H1 (cell line): ENCODE measurements at regions not wholly inside any gene's neighbourhood (a gene's known extent, or its start where the extent isn't known, plus 50 kb on each side); places are given as distances from the start of the nearest gene placed in this dataset.

Experiments
- CTCF ChIA-PET: fragments of 300-600 bp; sonication (Branson Sonifier 250); formaldehyde crosslinking; loops from one replicate; lab custom pipeline; 2021; ENCODE audit not compliant: partially characterized antibody; lab: Charles Lee
- POLR2A ChIA-PET: fragments of 300-600 bp; sonication (Branson Sonifier 250); formaldehyde crosslinking; loops from one replicate; lab custom pipeline; 2021; ENCODE audit warnings: inconsistent platforms; ENCODE audit not compliant: partially characterized antibody; lab: Charles Lee
- DNase-seq, 2 experiments: peaks; one replicate each; pipeline versions ENCODE4 v3.0.0 to v3.0.0-alpha.2; 2010 to 2022; ENCODE audit warnings: low spot score in 2 of 2, low read depth in 1 of 2, mixed read lengths in 1 of 2
- FAIRE-seq: peaks from 2 replicates; lab custom pipeline; 2011; peaks lifted over from hg19 to GRCh38; lab: Jason Lieb, UNC
- H2AFZ ChIP-seq: 2 replicates; pipeline ENCODE4 v1.8.1; 2012; ENCODE audit warnings: low read length, inconsistent platforms
- H2AK5ac ChIP-seq: 2 replicates; pipeline ENCODE4 v1.6.1; 2013; ENCODE audit warnings: low read depth, low read length
- H2BK120ac ChIP-seq: replicated peaks from 2 replicates; pipeline ENCODE3; 2013; ENCODE audit warnings: low read depth, low read length, inconsistent platforms
- H2BK12ac ChIP-seq: 2 replicates; pipeline ENCODE4 v1.6.1; 2013; ENCODE audit warnings: low read depth, low read length
- H2BK15ac ChIP-seq: 2 replicates; pipeline ENCODE4 v1.6.1; 2013; ENCODE audit warnings: low read length
- H2BK20ac ChIP-seq: 2 replicates; pipeline ENCODE4 v1.6.1; 2013; ENCODE audit warnings: low read length
- H2BK5ac ChIP-seq: 2 replicates; pipeline ENCODE4 v1.6.1; 2013; ENCODE audit warnings: low read depth, low read length
- H3K14ac ChIP-seq: 2 replicates; pipeline ENCODE4 v1.6.1; 2013; ENCODE audit warnings: inconsistent platforms; ENCODE audit not compliant: insufficient read length
- H3K18ac ChIP-seq: 2 replicates; pipeline ENCODE4 v1.6.1; 2013; ENCODE audit warnings: low read length; ENCODE audit errors: extremely low read depth
- H3K23ac ChIP-seq: 2 replicates; pipeline ENCODE4 v1.6.1; 2013; ENCODE audit warnings: inconsistent platforms; ENCODE audit not compliant: insufficient read length
- H3K23me2 ChIP-seq: 2 replicates; pipeline ENCODE4 v1.6.1; 2013; ENCODE audit warnings: low read depth, low read length
- H3K27ac ChIP-seq: 2 replicates; pipeline ENCODE4 v1.6.1; 2011; ENCODE audit warnings: low read depth, low read length, inconsistent platforms
- H3K27me3 ChIP-seq, 4 experiments: replicated peaks in 1 of 4; 1 replicate in 1 of 4; 2 replicates in 3 of 4; pipeline versions ENCODE4 v1.6.1 to v1.8.1; 2011 to 2013; ENCODE audit warnings: low read length in 3 of 4, mild to moderate bottlenecking in 3 of 4, inconsistent platforms in 2 of 4, mixed read lengths in 2 of 4, moderate library complexity in 1 of 4; ENCODE audit not compliant: control insufficient read depth in 3 of 4, insufficient read depth in 3 of 4; ENCODE audit errors: extremely low read depth in 1 of 4
- H3K36me3 ChIP-seq, 4 experiments: 2 replicates each; pipeline versions ENCODE4 v1.6.1 to v1.8.1; 2011 to 2013; ENCODE audit warnings: mild to moderate bottlenecking in 4 of 4, low read length in 3 of 4, moderate library complexity in 2 of 4, control low read depth in 1 of 4, inconsistent platforms in 1 of 4; ENCODE audit not compliant: insufficient read depth in 4 of 4, control insufficient read depth in 2 of 4
- H3K4ac ChIP-seq: replicated peaks from 2 replicates; pipeline ENCODE3; 2013; ENCODE audit warnings: low read length, low read depth, mixed read lengths, inconsistent platforms; ENCODE audit not compliant: insufficient read length
- H3K4me1 ChIP-seq, 4 experiments: replicated peaks in 1 of 4; 1 replicate in 1 of 4; 2 replicates in 3 of 4; pipeline versions ENCODE4 v1.6.1 to v1.8.1; 2011 to 2013; ENCODE audit warnings: low read length in 3 of 4, inconsistent platforms in 2 of 4, mixed read lengths in 1 of 4; ENCODE audit not compliant: insufficient read depth in 4 of 4, control insufficient read depth in 3 of 4
- H3K4me2 ChIP-seq, 2 experiments: 2 replicates each; pipeline versions ENCODE4 v1.6.1 to v1.8.1; 2011 to 2013; ENCODE audit warnings: low read depth in 2 of 2, low read length in 2 of 2, control low read depth in 1 of 2, inconsistent platforms in 1 of 2, mild to moderate bottlenecking in 1 of 2; ENCODE audit not compliant: insufficient read depth in 1 of 2
- H3K4me3 ChIP-seq, 4 experiments: fragments of 200-600, 300-600 bp in 1 of 4; sonication (generic), shearing (Covaris generic), sonication (Bioruptor Twin) in 1 of 4; 2 replicates each; pipeline versions ENCODE4 v1.5.1 to v1.8.1; 2011 to 2016; ENCODE audit warnings: low read length in 4 of 4, low read depth in 3 of 4, control low read depth in 2 of 4, inconsistent platforms in 2 of 4, mild to moderate bottlenecking in 2 of 4, mixed read lengths in 1 of 4, moderate library complexity in 1 of 4; ENCODE audit not compliant: insufficient read depth in 2 of 4; ENCODE audit errors: extremely low read depth in 1 of 4
- H3K56ac ChIP-seq: replicated peaks from 2 replicates; pipeline ENCODE3; 2013; ENCODE audit warnings: low read depth, mild to moderate bottlenecking, mixed read lengths, low read length, inconsistent platforms; ENCODE audit not compliant: insufficient read length
- H3K79me1 ChIP-seq: 2 replicates; pipeline ENCODE4 v1.6.1; 2013; ENCODE audit warnings: low read depth, low read length, control low read depth
- H3K79me2 ChIP-seq, 2 experiments: 2 replicates each; pipeline versions ENCODE4 v1.6.1 to v1.8.1; 2012 to 2013; ENCODE audit warnings: low read length in 2 of 2, mild to moderate bottlenecking in 2 of 2, inconsistent platforms in 1 of 2; ENCODE audit not compliant: insufficient read depth in 2 of 2, control insufficient read depth in 1 of 2
- H3K9ac ChIP-seq, 4 experiments: replicated peaks in 1 of 4; 1 replicate in 1 of 4; 2 replicates in 3 of 4; pipeline versions ENCODE4 v1.6.1 to v1.8.1; 2011 to 2013; ENCODE audit warnings: low read depth in 3 of 4, low read length in 3 of 4, control low read depth in 2 of 4, mild to moderate bottlenecking in 2 of 4, moderate library complexity in 2 of 4, inconsistent platforms in 1 of 4; ENCODE audit errors: extremely low read depth in 1 of 4
- H3K9me3 ChIP-seq, 2 experiments: 2 replicates each; pipeline versions ENCODE4 v1.6.1 to v1.8.1; 2012 to 2013; ENCODE audit warnings: mild to moderate bottlenecking in 2 of 2, moderate library complexity in 2 of 2, control low read depth in 1 of 2, inconsistent platforms in 1 of 2, low read depth in 1 of 2, low read length in 1 of 2, mixed read lengths in 1 of 2; ENCODE audit not compliant: insufficient read depth in 2 of 2
- H4K20me1 ChIP-seq, 2 experiments: replicated peaks in 1 of 2; 2 replicates each; pipeline versions ENCODE3 to v1.8.1; 2011 to 2013; ENCODE audit warnings: inconsistent platforms in 2 of 2, low read length in 2 of 2, mild to moderate bottlenecking in 1 of 2; ENCODE audit not compliant: insufficient read depth in 2 of 2, control insufficient read depth in 1 of 2
- H4K5ac ChIP-seq: 2 replicates; pipeline ENCODE4 v1.6.1; 2013; ENCODE audit warnings: low read length, low read depth, mixed read lengths, inconsistent platforms; ENCODE audit not compliant: insufficient read length
- H4K8ac ChIP-seq: 2 replicates; pipeline ENCODE4 v1.8.0; 2013; ENCODE audit warnings: mild to moderate bottlenecking, moderate library complexity, low read length, inconsistent platforms; ENCODE audit not compliant: insufficient read depth; ENCODE audit errors: extremely low read depth
- H4K91ac ChIP-seq: replicated peaks from 2 replicates; pipeline ENCODE3; 2013; ENCODE audit warnings: low read length, mixed read lengths, inconsistent platforms; ENCODE audit not compliant: insufficient read length
- E2F6 ChIP-seq: IDR thresholded peaks from 2 replicates; pipeline ENCODE4 v1.6.1; 2012; ENCODE audit warnings: inconsistent platforms
- JUN ChIP-seq: IDR thresholded peaks from 2 replicates; pipeline ENCODE4 v1.6.1; 2011; ENCODE audit warnings: low read depth, mild to moderate bottlenecking, improper control_type of control experiment, low read length
- TEAD4 ChIP-seq: IDR thresholded peaks from 2 replicates; pipeline ENCODE4 v1.6.1; 2012; ENCODE audit warnings: low read depth, low read length, inconsistent platforms, mixed read lengths
- WGBS, 2 experiments: shearing (Covaris generic) in 1 of 2; methylation state at CpG; one replicate each; pipeline versions ENCODE4 v1.1.6 to v1.1.7; 2013 to 2015; ENCODE audit warnings: low lambda C conversion rate in 2 of 2, mixed read lengths in 2 of 2, inconsistent platforms in 1 of 2, low coverage in 1 of 2, missing lambda C conversion rate in 1 of 2; ENCODE audit not compliant: insufficient replicate concordance in 2 of 2, insufficient coverage in 1 of 2, insufficient read length in 1 of 2; ENCODE audit errors: extremely low coverage in 1 of 2, missing lambda C conversion rate in 1 of 2; 5-methylcytosine and 5-hydroxymethylcytosine counted together

GRCh38 chr10:131841661-131842139 is 59.1 kb upstream of the PPP2R2D start:
- Histone ChIP-seq H3K14ac (no peak overlapping the region), H4K91ac (peak overlapping the region; percentile 5), H4K8ac (peak overlapping the region; percentile 22; the same call in 1 of the 2 replicates), H3K27ac (no peak overlapping the region), H3K36me3 (no peaks in the 10 kb centered on the region; a peak in 1 of 8 replicates), H2BK15ac (no peak overlapping the region), H2BK5ac (peak overlapping the region; percentile 81), H3K4ac (no peak overlapping the region), H2BK120ac (no peak overlapping the region), H3K4me2 (no peak overlapping the region), H3K27me3 (no peaks in the 10 kb centered on the region), H3K4me1 (no peaks in the 10 kb centered on the region; a peak in 1 of 7 replicates), H4K20me1 (peaks cover 0 to 5% of the 10 kb centered on the region in 2 experiments), H3K23me2 (peaks cover 3% of the 10 kb centered on the region; the same call in 1 of the 2 replicates), H2BK20ac (no peak overlapping the region), H2AFZ (no peak overlapping the region), H2BK12ac (no peak overlapping the region; the same call in 1 of the 2 replicates), H3K79me1 (no peaks in the 10 kb centered on the region), H3K4me3 (no peak overlapping the region), H3K9ac (no peak overlapping the region), H3K23ac (no peak overlapping the region), H3K9me3 (no peaks in the 10 kb centered on the region; a peak in 1 of 4 replicates), H3K56ac (no peak overlapping the region), H3K79me2 (no peaks in the 10 kb centered on the region; a peak in 1 of 4 replicates), H2AK5ac (no peak overlapping the region), H3K18ac (peak overlapping the region; percentile 60; the same call in 1 of the 2 replicates), H4K5ac (no peak overlapping the region)
- 85% methylated on average over 19 of the region's 19 CpGs; no CpG with 5 or more reads in 1 of the 2 experiments for WGBS, 2 experiments
- POLR2A ChIA-PET, result no interaction called here
- no peak for DNase-seq
- TF ChIP-seq TEAD4 (peak; percentile 60; the same call in 1 of the 2 replicates), E2F6 (no peak), JUN (no peak)
- CTCF ChIA-PET, result interaction anchor here (0.5 to 3.6 kb wide), 21 partner anchors 9 to 717 kb away, joined by 3 to 17 read pairs (median 3); no protein-coding TSS in a partner anchor
- no peak for FAIRE-seq
